ENCODE measurements at regions not wholly inside any gene's neighbourhood (a gene's known extent, or its start where the extent isn't known, plus 50 kb on each side); places are given as distances from the start of the nearest gene placed in this dataset.

DNA sequence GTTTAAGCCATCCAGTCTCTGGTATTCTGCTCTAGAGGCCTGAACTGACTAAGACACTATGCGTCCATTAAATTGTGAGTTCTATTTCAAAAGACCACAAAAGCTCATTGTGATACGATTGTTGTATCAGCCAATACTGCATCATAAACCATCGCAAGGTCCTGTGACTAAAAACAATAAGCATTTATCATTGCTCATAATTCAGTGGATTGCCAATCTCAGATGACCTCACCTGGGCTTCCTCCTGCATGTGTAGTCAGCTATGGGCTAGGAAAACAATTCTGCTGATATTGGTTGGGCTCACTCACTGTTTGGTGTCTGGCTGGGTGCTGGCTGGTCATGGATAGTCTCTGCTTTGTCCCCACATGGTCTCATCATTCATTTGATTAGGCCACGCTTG lies 592.7 kb upstream of the BTBD3 start:
- no peak for DNase-seq

DNA sequence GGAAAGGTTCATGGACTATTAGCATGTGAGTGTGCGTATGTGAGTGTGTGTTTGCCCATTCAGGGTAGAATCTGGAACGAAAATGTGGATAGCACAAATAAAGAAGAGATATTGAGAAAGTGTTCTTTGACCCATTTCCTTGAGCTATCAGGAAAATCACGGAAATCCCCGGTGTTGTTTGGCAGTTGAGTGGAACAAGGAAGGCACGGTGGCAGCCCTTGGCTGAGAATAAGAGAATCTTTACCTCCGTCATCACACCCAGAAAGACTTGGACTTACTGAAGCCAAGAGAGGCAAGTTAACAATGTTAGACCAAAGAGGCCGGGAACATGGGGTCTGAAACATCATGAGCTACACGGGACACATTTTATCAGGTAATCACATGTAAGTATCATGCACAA lies 588.9 kb upstream of the BTBD3 start:
- no peak for DNase-seq

- DNase-seq, result no peak
Measured at GRCh38 chr20:11329271-11329670, 588.4 kb upstream of the BTBD3 start.

DNA sequence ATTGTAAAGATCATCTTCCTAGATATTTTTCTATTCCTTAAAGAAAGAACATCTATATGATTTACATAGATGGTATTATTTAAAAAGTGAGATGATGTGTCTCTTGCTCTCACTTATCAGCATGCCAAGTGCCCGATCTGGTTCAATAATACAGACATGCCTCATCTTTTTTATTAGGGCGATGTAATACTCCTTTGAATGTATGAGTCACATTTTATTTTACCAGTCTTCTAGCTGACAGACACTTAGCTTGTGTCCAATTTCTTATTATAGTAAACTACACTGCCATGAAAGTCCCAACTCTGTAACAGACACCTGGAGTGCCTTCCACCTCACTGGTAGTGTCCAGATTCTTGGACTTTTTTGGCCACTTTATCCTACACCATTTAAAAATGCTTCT lies 586.6 kb upstream of the BTBD3 start:
- DNase-seq, result no peak

GRCh38 chr20:11332381-11332780 lies 585.3 kb upstream of the BTBD3 start:
- no peak for DNase-seq

GRCh38 chr20:11333634-11334033 lies 584.1 kb upstream of the BTBD3 start:
- no peak for DNase-seq

GRCh38 chr20:11337361-11338130 lies 580.1 kb upstream of the BTBD3 start:
- DNase-seq, result no peak

DNA sequence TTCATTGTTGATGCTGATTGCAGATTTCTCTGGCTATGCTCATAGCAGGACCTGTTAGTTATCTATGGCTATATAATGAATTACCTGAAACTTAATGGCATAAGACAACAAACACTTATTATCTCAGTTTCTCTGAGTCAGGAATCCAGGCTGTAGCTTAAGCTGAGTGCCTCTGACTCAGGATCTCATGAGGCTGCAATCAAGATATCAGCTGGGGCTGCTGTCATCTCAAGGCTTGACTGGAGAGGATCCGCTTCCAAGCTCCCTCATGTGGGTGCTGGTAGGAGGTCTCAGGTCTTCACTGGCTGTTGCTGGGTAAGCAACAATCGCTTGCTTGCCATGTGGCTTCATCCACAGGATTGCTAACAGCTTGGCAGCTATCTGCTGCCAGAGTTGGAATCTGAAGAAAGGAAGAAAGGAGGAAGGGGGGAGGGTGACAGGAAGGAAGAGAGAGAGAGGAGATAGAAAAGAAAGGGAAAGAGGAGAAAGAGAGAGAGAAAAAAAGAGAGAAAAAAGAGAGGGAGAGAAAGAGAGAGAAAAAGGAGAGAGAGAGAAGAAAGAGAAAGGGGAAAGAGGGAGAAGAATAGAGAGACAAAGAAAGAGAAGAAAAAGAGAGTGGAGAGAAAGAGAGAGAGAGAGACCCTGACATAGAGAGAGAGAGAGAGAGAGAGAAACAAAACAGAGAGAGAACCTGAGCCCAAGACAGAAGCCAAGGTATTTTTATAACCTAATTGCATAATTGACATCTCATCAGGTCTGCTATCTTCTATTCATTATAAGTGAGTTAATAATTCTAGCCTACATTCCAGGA lies 579.0 kb upstream of the BTBD3 start:
- no peak for DNase-seq

- DNase-seq, result no peak
Measured at GRCh38 chr20:11344939-11345338, 572.8 kb upstream of the BTBD3 start.

DNA sequence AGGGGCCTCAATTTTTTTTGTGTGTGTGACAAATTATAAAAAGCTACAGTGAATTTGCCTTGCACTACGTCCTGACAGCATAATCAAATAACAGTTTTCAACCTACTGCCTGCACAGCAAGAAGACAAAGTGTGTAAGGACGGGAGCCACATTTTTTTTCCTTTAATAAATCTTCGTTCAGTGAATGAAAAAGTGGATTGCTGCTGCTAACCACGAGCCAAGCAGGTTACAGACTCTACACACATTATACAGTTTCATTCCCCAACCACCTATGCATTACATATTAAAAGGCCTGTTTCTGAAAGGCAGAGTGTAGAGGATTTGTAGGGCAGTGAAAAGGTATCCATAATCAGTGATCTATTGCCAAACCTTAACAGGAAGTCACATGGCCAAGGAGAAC lies 570.0 kb upstream of the BTBD3 start:
- DNase-seq, result no peak

GRCh38 chr20:11350126-11351005 lies 567.3 kb upstream of the BTBD3 start:
- DNase-seq, result no peak

DNA sequence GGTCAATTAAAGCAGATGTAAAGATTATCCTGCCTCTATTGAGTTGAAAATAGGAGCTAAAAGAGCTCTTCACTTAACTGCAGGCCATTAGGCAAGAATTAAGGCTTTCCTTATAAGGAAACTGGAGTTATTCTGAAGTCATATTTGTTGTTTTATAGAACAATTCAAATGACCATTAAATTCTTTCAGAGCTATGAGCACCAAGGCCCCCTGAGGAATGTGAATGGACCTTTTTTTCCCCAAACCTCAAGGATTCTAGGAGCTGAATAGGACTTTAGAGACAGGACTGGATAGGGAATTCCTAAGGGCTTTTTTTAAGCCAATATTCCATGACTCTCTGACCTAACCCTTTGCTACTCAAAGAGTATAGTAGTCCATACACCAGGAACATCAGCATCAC lies 565.7 kb upstream of the BTBD3 start:
- DNase-seq, result no peak

DNA sequence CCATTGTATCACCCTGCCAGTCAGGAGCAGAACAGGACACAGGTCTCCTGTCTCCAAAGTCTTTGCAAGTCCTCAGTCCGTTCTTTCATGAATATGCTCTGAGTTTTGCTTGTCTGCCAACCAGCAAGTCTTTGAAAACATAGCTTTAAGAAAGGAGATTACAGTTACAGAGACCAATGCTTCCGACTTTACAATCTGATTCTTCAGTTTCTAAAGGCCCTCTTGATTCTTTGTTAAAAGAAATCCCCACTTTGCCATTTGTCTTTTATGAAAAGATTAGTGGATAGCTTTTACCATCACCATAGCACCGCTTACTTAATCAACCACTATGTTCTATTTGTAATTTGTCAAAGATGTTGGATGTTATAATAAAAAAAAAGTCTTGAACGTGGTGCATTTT lies 562.8 kb upstream of the BTBD3 start:
- no peak for DNase-seq

GRCh38 chr20:11355345-11355744 lies 562.3 kb upstream of the BTBD3 start:
- DNase-seq, result no peak

DNA sequence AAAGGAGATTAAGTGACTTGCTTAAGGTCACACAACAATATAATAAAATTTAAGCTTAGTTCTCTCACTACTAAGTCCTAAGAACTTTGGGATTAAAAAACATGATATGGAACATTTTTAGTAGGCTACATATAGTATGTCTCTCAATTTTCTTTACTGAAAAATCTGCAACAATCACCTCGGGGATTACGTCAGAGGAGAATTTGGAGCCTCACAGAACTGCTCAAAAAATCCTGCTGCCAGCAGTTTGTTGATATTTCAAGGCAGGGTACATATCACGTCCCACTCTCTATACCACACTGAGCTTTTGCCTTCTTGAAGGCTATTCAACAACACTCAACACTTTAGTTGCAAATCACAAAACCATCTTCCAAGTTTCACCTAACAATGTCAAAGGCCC lies 561.6 kb upstream of the BTBD3 start:
- no peak for DNase-seq

- no peak for DNase-seq
Measured at GRCh38 chr20:11362450-11362849, 555.2 kb upstream of the BTBD3 start.

DNA sequence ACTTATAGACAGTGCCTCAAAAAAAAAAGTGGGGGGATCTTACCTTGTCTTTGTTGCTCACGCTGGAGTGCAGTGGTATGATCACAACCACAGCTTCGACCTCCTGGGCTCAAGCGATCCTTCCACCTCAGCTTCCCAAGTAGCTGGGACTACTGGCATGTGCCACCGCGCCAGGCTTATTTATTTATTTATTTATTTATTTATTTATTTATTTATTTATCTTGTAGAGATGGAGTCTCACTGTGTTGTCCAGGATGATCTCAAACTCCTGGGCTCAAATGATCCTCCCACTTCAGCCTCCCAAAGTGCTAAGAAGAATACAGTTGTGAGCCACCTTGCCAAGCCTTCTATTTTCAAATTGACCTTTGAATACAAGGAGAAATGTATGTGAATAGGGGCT lies 553.0 kb upstream of the BTBD3 start:
- no peak for DNase-seq

- no peak for DNase-seq
Measured at GRCh38 chr20:11366660-11367059, 551.0 kb upstream of the BTBD3 start.

DNA sequence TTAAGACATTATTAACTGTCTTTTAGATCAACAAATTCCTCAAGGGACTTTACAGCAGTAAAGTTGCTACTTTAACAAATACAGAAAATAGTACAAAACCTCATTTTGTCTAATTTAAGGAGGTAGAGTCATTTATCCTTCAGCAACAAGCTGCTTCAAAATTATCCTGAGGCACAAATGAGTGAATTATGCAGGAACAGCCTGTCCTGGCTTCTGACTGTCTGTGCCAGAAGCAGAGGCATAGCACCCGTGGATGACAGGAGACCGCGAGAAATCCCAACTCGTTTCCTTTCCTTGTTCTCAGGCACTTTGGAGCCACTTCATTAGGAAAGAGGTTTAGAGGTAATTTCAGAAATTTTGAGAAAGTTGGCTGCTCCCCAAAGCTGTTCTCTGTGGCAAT lies 549.2 kb upstream of the BTBD3 start:
- DNase-seq, result no peak

DNA sequence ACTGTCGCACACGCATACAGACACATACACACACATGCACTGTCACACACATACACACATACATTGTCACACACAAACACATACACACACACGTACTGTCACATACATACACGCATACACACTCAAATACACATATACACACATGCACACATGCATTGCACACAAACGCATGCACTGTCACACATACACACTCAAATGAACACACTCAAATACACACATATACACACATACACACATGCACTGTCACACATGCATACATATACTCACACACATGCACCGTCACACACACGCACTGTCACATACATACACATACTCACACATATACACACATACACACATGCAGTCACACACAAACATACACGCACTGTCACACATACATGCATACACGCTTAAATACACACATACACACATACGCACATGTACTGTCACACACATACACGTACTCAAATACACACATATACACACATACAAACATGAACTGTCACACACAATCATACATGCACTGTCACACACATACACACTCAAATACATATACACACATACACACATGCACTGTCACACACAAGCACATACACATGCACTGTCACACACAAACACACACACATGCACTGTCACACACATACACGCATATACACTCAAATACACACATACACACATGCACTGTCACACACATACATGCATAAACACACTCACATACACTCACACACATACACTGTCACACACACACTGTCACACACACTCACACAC lies 548.6 kb upstream of the BTBD3 start:
- no peak for DNase-seq

GRCh38 chr20:11371831-11372230 lies 545.9 kb upstream of the BTBD3 start:
- DNase-seq, result no peak

- DNase-seq, result peak; percentile 34
Measured at GRCh38 chr20:11372876-11373790, 544.6 kb upstream of the BTBD3 start.
